HG03135 (cell line): ENCODE measurements at regions not wholly inside any gene's neighbourhood (a gene's known extent, or its start where the extent isn't known, plus 50 kb on each side); places are given as distances from the start of the nearest gene placed in this dataset.
"Not testable (repeated sequence)": the region's sequence is repeated elsewhere in the genome, so short reads cannot be mapped to it uniquely, and the experiment has no call there.

Source experiments
- ATAC-seq: cut with Tn5 transposase; IDR thresholded peaks from one replicate; pipeline ENCODE4 v1.9.1; 2021; ENCODE audit warnings: mild to moderate bottlenecking, moderate library complexity; ENCODE audit not compliant: unreplicated experiment

DNA sequence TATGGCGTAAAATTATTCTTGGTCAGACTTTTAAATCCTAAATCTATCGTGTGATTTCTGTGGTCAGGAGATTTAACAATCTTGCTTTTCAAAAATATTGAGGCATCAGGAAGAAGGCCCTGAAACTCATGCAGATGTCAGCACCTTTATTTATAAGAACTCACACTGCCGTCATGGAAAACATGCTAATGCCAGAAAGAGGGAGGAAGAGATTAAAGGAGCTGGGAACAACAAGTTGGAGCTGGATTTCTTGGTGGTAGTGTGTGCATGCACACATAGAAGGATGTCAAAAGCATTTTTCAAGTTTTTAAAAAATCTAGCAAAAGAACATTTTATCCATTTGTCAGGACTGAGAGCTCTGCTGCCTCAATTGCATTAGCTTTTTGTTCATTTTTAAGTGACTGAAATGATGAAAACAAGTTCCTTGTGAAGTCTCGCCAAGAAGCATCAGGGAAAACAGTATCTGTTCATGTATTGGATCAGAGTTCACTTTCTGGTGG lies 342.5 kb downstream of the SPRY2 start:
- no peak for ATAC-seq

DNA sequence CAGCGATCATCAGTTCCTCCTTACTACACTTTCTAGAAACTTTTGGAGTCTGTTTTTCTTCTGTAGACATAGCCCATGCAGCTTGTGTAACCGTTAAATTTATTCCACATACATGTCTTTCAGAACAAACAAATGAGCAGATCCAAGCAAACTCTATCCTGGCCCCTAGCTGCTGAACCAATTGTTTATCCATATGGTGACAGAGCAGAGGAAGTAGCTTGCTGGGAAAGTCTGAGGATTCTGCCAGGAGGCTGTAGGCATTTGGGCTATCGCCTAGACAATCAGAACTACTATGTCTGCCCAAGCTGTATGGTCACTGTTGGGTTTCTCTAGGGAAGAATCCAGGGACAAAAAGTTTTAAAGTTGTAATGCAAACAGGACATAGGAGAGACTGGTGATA lies 343.7 kb downstream of the SPRY2 start:
- no peak for ATAC-seq

DNA sequence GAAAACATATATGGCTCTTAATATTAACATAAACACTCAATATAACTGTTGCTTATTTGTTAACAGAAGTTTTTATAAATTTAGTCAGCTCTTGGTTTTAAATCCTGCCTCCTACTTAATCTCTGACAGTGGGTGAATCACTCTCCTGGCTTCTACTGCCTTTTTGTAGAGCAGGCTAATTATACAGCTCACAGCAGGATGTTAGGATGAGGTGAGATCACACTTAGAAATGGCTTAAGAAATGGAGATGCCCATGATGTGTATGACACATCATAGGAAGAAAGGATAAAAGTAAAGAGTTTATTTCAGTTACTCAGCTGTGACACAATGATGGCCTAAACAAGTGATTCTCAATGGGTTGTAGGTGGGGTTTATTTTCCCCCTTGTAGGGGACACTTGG lies 345.6 kb downstream of the SPRY2 start:
- no peak for ATAC-seq

- ATAC-seq, result no peak
Observed at GRCh38 chr13:79992111-79992510, 348.8 kb downstream of the SPRY2 start.

DNA sequence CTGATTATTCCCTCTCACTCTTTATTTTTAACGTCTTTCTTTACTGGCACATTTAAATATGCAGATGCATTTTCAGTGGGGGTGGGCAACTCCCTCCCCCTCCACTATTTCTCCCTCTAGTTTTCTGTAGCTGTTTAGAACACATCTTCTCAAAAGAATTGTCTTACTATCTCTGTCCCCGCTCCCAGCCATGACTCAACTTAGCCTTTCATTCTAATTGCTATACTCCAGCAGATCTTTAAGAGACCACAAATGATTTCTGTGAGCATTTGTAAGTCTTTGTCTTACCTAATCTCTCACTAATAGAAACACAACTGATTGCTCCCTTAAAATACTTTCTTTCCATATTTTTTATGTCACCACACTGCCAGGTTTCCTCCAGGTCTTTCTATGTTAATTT lies 350.9 kb downstream of the SPRY2 start:
- ATAC-seq, result no peak

GRCh38 chr13:79989217-79989661 lies 351.7 kb downstream of the SPRY2 start:
- ATAC-seq, result no peak

GRCh38 chr13:79988573-79988972 lies 352.4 kb downstream of the SPRY2 start:
- no peak for ATAC-seq

GRCh38 chr13:79987761-79988160 lies 353.2 kb downstream of the SPRY2 start:
- ATAC-seq, result no peak

- no peak for ATAC-seq
Observed at GRCh38 chr13:79987323-79987722, 353.6 kb downstream of the SPRY2 start.

DNA sequence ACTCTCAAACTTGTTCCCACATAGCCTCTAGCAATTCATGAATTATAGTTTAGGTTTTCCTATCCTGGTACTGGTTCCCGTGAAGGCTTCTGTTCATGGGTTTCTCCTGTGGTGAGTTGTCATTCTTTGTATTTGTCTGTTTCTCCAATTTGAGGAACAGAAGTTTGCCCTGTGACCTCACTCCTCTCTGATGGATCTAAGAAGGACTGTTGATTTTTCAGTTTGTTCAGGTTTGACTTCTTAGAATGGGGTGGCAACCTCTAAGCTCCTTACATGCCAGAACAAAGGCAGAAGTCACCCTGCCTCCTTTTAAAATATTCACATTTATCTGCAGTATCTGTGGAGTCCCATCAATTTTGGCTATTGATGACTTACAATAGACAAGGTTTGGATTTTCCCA lies 354.0 kb downstream of the SPRY2 start:
- ATAC-seq, result no peak

- not testable (repeated sequence) for ATAC-seq
Observed at GRCh38 chr13:79974935-79975650, 365.8 kb downstream of the SPRY2 start.

DNA sequence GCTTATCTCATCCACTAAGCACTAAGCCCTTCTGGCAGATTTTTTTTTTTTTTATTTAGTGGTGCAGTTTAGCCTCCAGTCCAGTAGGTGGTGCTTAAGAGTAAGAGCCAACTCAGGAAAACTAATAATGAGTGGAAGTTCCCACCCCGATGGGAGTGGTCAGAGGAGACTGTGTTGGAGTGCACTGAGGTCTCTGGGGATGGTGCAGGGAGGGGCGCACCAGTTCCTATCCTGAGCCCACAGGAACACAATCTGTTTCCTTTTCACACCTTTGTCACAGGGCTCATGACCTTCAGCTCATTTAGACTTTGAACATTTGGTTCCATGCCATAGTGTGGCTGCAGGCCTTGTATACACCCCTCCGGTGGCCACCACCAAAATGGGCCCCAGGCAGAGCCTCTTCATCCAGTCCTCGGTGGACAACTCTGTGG lies 367.4 kb downstream of the SPRY2 start:
- ATAC-seq, result peak; percentile 81

GRCh38 chr13:79972066-79972569 lies 368.8 kb downstream of the SPRY2 start:
- no peak for ATAC-seq

- no peak for ATAC-seq
Observed at GRCh38 chr13:79966493-79966895, 374.4 kb downstream of the SPRY2 start.

GRCh38 chr13:79966059-79966458 lies 374.9 kb downstream of the SPRY2 start:
- ATAC-seq, result no peak

GRCh38 chr13:79946556-79946955 lies 394.4 kb downstream of the SPRY2 start:
- no peak for ATAC-seq

DNA sequence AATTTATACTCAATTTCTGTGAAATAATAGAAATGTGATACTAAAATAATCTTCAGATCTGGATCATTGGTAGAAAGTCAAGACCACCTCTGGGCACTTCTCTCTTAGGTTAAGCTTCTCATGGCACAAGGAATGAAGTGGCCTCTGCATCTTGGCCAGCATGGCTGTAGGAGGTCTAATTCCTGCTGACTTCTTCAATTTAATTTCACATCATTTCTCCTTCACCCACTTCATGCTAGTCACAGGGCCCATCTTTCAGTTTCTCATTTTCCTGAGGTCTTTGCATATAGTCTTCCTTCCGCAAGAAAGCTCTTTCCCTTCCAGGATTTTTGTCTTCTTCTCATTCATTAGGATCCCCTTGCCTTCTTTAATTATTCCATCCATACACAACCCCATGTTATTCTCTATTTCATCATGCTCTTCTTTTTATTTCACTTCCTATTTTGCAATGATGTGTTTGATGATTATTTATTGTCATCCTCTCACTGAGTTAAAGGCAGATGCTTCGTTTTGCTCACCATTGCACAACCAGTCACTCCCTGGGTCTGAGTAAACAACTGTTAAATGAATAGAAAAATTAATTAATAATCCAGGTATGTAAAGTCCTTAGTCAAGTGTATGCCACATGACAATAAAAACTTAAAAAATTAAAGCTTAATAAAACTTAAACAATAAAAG lies 397.4 kb downstream of the SPRY2 start:
- ATAC-seq, result no peak

DNA sequence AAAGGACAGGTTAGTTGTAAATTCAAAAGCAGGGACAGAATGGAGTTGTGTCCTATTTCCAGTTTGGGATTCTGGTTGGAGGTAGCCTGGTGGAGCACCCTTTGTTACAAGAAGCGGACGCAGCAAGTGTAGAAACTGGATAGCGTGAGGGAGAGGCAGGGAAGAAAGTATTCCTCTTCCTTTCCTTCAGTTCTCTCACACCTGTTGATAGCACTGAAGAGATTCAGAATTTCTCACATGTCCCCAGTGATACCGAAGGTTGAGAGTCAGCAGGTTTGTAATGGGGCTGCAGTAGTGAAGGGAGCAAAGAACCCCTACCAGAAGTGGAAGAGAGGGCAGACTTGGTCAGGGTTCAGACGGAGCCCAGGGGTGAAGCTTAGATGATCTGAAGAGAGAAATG lies 399.2 kb downstream of the SPRY2 start:
- no peak for ATAC-seq

DNA sequence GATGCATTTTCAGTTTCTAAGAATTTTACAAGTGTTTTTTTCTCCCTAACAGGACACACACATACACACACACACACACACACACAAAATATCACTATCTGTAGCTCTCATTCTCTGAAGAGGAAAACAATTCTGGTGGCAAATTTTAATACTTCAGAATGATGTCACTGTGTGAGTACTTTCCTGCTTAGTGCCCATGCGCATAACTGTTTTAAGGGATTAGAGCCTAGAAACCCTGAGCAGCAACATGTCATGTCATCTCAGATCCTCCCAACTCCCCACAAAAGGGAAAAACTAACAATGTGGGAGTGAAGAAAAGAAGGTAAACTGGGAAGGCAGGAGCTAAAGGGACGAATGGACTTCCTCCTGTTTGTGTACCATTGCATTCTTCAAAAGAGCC lies 401.2 kb downstream of the SPRY2 start:
- no peak for ATAC-seq

- no peak for ATAC-seq
Observed at GRCh38 chr13:79937771-79938216, 403.1 kb downstream of the SPRY2 start.

- no peak for ATAC-seq
Observed at GRCh38 chr13:79937311-79937710, 403.6 kb downstream of the SPRY2 start.
